Right lobe of liver (tissue), 6 donors: ENCODE measurements at regions not wholly inside any gene's neighbourhood (a gene's known extent, or its start where the extent isn't known, plus 50 kb on each side); places are given as distances from the start of the nearest gene placed in this dataset.

ENCODE experiments used
- ATAC-seq, 4 donors: fragments of 200-7000 bp; cut with Tn5 transposase; one replicate each; pipeline ENCODE4 v1.9.1; 2020; ENCODE audit warnings: mild to moderate bottlenecking in 4 of 4, moderate library complexity in 4 of 4
- DNase-seq, 3 donors: peaks; one replicate each; pipeline ENCODE4 v3.0.0-alpha.2; 2020
- H3K27ac ChIP-seq, 3 donors: fragments of 200-600 bp; one replicate each; pipeline ENCODE4 v1.8.0; 2022
- H3K27me3 ChIP-seq, 2 donors: fragments of 200-600 bp; one replicate each; pipeline ENCODE4 v1.8.0; 2022
- H3K36me3 ChIP-seq, 4 donors: fragments of 200-600 bp; sonication (generic) in 1 of 4; one replicate each; pipeline versions ENCODE4 v1.5.1 to v1.8.0; 2017 to 2022; ENCODE audit warnings: control low read depth in 1 of 4
- H3K4me1 ChIP-seq, 4 donors: fragments of 200-600 bp; sonication (generic) in 1 of 4; one replicate each; pipeline versions ENCODE4 v1.5.1 to v1.8.0; 2017 to 2022; ENCODE audit warnings: control low read depth in 1 of 4
- H3K4me3 ChIP-seq, 3 donors: fragments of 200-600 bp; one replicate each; pipeline ENCODE4 v1.8.0; 2022
- H3K9me3 ChIP-seq, 4 donors: fragments of 200-600 bp; sonication (generic) in 1 of 4; one replicate each; pipeline versions ENCODE4 v1.5.1 to v1.8.0; 2017 to 2022; ENCODE audit warnings: control low read depth in 1 of 4
- CTCF ChIP-seq, 4 donors: fragments of 200-600 bp in 3 of 4; fragments of 450-650 bp in 1 of 4; IDR thresholded peaks; one replicate each; pipeline versions ENCODE4 v1.5.1 to v1.8.0; 2016 to 2022; ENCODE audit warnings: antibody characterized with exemption in 4 of 4, mild to moderate bottlenecking in 2 of 4
- POLR2A ChIP-seq: fragments of 450-650 bp; IDR thresholded peaks from one replicate; pipeline ENCODE4 v1.6.1; 2017; ENCODE audit warnings: antibody characterized with exemption, mild to moderate bottlenecking
- WGBS: methylation state at CpG from one replicate; pipeline ENCODE4 v1.1.6; 2018; ENCODE audit warnings: low coverage, low lambda C conversion rate; ENCODE audit not compliant: insufficient coverage; ENCODE audit errors: missing lambda C conversion rate; 5-methylcytosine and 5-hydroxymethylcytosine counted together
- intact Hi-C, 2 donors: fragments of 100-400 bp; cut with DNase I; formaldehyde crosslinking; loops; one replicate each; pipeline versions ENCODE4 v1.11.2 to v1.14.1; 2022
- donor health status: DM: no; HTN: yes; CAD: no.
- donor health status: DM: no; HTN: no; CAD: no.
- donor health status: DM: no; HTN: no; CAD: no.
- donor health status: DM: no; HTN: yes; CAD: no.
- donor health status: DM: no; HTN: yes; CAD: no.

GRCh38 chr1:65039508-65039907 is 73.2 kb upstream of the JAK1 start:
- TF ChIP-seq POLR2A (no peak), CTCF (IDR thresholded peaks at IDR 0.05) (no peak)
- Histone ChIP-seq H3K4me1 (no peaks in the 10 kb centered on the region), H3K9me3 (no peaks in the 10 kb centered on the region), H3K27ac (no peak overlapping the region), H3K36me3 (no peaks in the 10 kb centered on the region), H3K27me3 (no peaks in the 10 kb centered on the region), H3K4me3 (no peak overlapping the region)
- intact Hi-C loops: no loop called here
- DNase-seq (no peak), ATAC-seq (peak in 1 of 4 donors; percentile 42)
- 80% methylated on average over 2 of the region's 2 CpGs for WGBS

GRCh38 chr1:65042467-65042866 is 76.1 kb upstream of the JAK1 start:
- Histone ChIP-seq H3K27me3 (no peaks in the 10 kb centered on the region), H3K9me3 (no peaks in the 10 kb centered on the region), H3K27ac (no peak overlapping the region), H3K4me3 (no peak overlapping the region), H3K4me1 (no peaks in the 10 kb centered on the region), H3K36me3 (no peaks in the 10 kb centered on the region)
- DNase-seq: no peak
- 87% methylated on average over 4 of the region's 4 CpGs for WGBS
- intact Hi-C loops: no loop called here
- no peak for TF ChIP-seq POLR2A
- no peak for TF ChIP-seq CTCF (IDR thresholded peaks at IDR 0.05)
- ATAC-seq: no peak

- H3K27me3 ChIP-seq: no peaks in the 10 kb centered on the region
- H3K9me3 ChIP-seq: no peaks in the 10 kb centered on the region
- no peaks in the 10 kb centered on the region for H3K36me3 ChIP-seq
- intact Hi-C loops: no loop called here
- H3K4me3 ChIP-seq: no peak overlapping the region
- DNase-seq (no peak), ATAC-seq (no peak)
- no peak overlapping the region for H3K27ac ChIP-seq
- 62% methylated on average over 5 of the region's 5 CpGs for WGBS
- no peaks in the 10 kb centered on the region for H3K4me1 ChIP-seq
- no peak for TF ChIP-seq CTCF (IDR thresholded peaks at IDR 0.05)
- TF ChIP-seq POLR2A: no peak
These were observed 78.1 kb upstream of the JAK1 start for GRCh38 chr1:65044411-65044810.

GRCh38 chr1:65045022-65045817 is 78.9 kb upstream of the JAK1 start:
- TF ChIP-seq CTCF (IDR thresholded peaks at IDR 0.05) (no peak), POLR2A (no peak)
- Histone ChIP-seq H3K27ac (no peak overlapping the region), H3K27me3 (no peaks in the 10 kb centered on the region), H3K4me1 (no peaks in the 10 kb centered on the region), H3K36me3 (no peaks in the 10 kb centered on the region), H3K9me3 (no peaks in the 10 kb centered on the region), H3K4me3 (no peak overlapping the region)
- DNase-seq: no peak
- no peak for ATAC-seq
- intact Hi-C loops: no loop called here
- 86% methylated on average over 4 of the region's 4 CpGs for WGBS
